ENCODE measurements at regions not wholly inside any gene's neighbourhood (a gene's known extent, or its start where the extent isn't known, plus 50 kb on each side); places are given as distances from the start of the nearest gene placed in this dataset.

GRCh38 chr14:104283197-104284106 lies 145.1 kb downstream of the KIF26A start:
- TF ChIP-seq CTCF (IDR thresholded peaks at IDR 0.05; ENCODE audit: poor library complexity) (no peak), EZH2phosphoT487 (IDR thresholded peaks at IDR 0.05; ENCODE audit: low read depth, severe bottlenecking, unreplicated experiment) (no peak)
